ENCODE measurements at regions not wholly inside any gene's neighbourhood (a gene's known extent, or its start where the extent isn't known, plus 50 kb on each side); places are given as distances from the start of the nearest gene placed in this dataset.

DNA sequence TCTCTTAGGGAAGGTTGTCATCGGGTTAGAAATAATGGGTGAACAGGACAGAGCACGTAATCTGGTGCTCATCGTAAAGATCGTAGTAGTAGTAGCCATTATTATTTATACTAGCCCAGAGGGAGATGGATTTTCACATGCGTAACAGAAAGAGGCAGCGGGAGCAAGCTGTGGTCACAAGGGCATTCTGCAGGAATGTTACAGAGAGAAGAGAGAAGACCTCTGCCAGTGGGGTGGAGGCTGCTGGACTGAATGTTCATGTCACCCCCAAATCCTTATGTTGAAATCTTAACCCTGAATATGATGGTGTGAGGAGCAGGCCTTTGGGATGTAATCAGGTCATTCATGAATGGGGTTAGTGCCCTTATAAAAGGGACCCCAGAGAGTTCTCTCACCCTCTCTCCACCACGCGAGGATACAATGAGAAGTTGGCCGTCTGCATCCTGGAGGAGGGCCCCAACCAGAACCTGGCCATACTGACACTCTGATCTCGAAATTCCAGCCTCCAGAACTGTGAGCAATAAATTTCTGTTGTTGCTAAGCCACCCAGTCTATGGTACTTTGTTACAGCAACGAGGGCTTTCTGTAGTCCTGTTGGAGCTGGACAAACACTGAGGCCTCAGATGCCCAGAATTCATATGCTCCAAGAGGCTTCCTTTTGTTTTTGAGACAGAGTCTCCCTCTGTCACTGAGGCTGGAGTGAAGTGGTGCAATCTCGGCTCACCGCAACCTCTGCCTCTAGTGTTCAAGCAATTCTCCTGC is 131.2 kb upstream of the MED13L start:
- WGBS (ENCODE audit: low lambda C conversion rate, missing lambda C conversion rate): 87% methylated on average over 13 of the region's 13 CpGs
- TF ChIP-seq EZH2phosphoT487 (IDR thresholded peaks at IDR 0.05; ENCODE audit: low read depth, severe bottlenecking, unreplicated experiment): no peak
- no peak for TF ChIP-seq EZH2 (IDR thresholded peaks at IDR 0.05; ENCODE audit: borderline replicate concordance)
- TF ChIP-seq, protein P1, sequence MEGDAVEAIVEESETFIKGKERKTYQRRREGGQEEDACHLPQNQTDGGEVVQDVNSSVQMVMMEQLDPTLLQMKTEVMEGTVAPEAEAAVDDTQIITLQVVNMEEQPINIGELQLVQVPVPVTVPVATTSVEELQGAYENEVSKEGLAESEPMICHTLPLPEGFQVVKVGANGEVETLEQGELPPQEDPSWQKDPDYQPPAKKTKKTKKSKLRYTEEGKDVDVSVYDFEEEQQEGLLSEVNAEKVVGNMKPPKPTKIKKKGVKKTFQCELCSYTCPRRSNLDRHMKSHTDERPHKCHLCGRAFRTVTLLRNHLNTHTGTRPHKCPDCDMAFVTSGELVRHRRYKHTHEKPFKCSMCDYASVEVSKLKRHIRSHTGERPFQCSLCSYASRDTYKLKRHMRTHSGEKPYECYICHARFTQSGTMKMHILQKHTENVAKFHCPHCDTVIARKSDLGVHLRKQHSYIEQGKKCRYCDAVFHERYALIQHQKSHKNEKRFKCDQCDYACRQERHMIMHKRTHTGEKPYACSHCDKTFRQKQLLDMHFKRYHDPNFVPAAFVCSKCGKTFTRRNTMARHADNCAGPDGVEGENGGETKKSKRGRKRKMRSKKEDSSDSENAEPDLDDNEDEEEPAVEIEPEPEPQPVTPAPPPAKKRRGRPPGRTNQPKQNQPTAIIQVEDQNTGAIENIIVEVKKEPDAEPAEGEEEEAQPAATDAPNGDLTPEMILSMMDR (IDR thresholded peaks at IDR 0.05; ENCODE audit: poor library complexity): no peak
- no peak overlapping the region for H3K27ac ChIP-seq

DNA sequence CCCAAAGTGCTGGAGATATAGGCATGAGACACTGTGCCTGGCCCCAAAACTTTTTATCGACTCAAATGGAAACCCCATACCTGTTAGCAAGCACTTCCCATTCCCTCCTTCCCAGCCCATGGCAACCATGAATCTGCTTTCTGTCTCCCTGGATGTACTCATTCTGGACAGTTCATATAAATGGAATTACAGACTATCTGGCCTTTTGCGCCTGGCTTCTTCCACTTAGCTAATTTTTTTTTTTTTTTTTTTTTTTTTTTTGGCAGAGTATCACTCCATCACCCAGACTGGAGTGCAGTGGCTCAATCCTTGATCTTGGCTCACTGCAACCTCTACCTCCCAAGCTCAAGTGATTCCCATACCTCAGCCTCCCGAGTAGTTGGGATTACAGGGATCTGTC is 134.5 kb upstream of the MED13L start:
- Histone ChIP-seq H3K4me2 (no peak overlapping the region), H2AFZ (no peak overlapping the region), H3K9me2 (replicated peaks; ENCODE audit: insufficient read depth) (no peaks in the 10 kb centered on the region), H3K79me2 (no peaks in the 10 kb centered on the region), H3K27me3 (no peaks in the 10 kb centered on the region), H3K4me3 (no peak overlapping the region), H3K9me3 (ENCODE audit: low read depth) (no peaks in the 10 kb centered on the region), H3K4me1 (ENCODE audit: insufficient read depth) (peaks cover 4% of the 10 kb centered on the region), H3K36me3 (replicated peaks; ENCODE audit: insufficient read depth, low read depth) (no peaks in the 10 kb centered on the region), H3K27ac (no peak overlapping the region), H4K20me1 (ENCODE audit: insufficient read depth, poor library complexity, severe bottlenecking) (no peaks in the 10 kb centered on the region)
- TF ChIP-seq, protein P1 (IDR thresholded peaks at IDR 0.05; ENCODE audit: poor library complexity): no peak
- TF ChIP-seq EZH2phosphoT487 (IDR thresholded peaks at IDR 0.05; ENCODE audit: low read depth, severe bottlenecking, unreplicated experiment) (no peak), EZH2 (IDR thresholded peaks at IDR 0.05; ENCODE audit: borderline replicate concordance) (no peak)
- DNase-seq (ENCODE audit: low spot score): no peak
- WGBS (ENCODE audit: low lambda C conversion rate, missing lambda C conversion rate): 73% methylated on average over 3 of the region's 3 CpGs

More for the DNA sequence above, 131.2 kb upstream of the MED13L start:
- Histone ChIP-seq H3K27me3 (no peaks in the 10 kb centered on the region), H3K4me1 (ENCODE audit: insufficient read depth) (peaks cover 6% of the 10 kb centered on the region), H3K9me2 (replicated peaks; ENCODE audit: insufficient read depth) (no peaks in the 10 kb centered on the region), H3K9me3 (ENCODE audit: low read depth) (no peaks in the 10 kb centered on the region), H2AFZ (no peak overlapping the region), H3K36me3 (replicated peaks; ENCODE audit: insufficient read depth, low read depth) (no peaks in the 10 kb centered on the region), H3K4me3 (no peak overlapping the region), H3K79me2 (no peaks in the 10 kb centered on the region), H4K20me1 (ENCODE audit: insufficient read depth, poor library complexity, severe bottlenecking) (no peaks in the 10 kb centered on the region), H3K4me2 (no peak overlapping the region)
- no peak for DNase-seq (ENCODE audit: low spot score)

DNA sequence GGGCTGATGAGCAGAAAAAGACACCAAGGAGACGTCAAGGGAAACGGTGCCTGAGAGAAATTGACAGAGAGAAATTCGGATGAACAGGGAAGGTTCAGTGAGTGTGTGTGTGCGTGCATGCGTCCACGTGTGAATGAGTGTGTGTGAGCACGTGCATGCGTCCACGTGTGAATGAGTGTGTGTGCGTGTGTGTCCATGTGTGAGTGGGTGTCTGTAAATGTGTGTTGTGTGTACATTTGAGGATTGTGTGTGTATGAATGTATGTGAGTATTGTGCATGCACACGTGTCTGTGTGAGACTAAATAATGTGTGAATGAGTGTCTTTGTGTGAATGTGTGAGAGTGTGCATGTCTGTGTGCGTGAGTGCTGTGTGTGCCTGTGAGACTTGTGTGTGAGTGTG is 137.4 kb upstream of the MED13L start:
- Histone ChIP-seq H3K4me1 (ENCODE audit: insufficient read depth) (no peaks in the 10 kb centered on the region), H3K27me3 (no peaks in the 10 kb centered on the region), H2AFZ (no peak overlapping the region), H3K79me2 (no peaks in the 10 kb centered on the region), H3K27ac (no peak overlapping the region), H3K36me3 (replicated peaks; ENCODE audit: insufficient read depth, low read depth) (no peaks in the 10 kb centered on the region), H3K9me2 (replicated peaks; ENCODE audit: insufficient read depth) (no peaks in the 10 kb centered on the region), H3K4me3 (no peak overlapping the region), H3K4me2 (no peak overlapping the region), H4K20me1 (ENCODE audit: insufficient read depth, poor library complexity, severe bottlenecking) (no peaks in the 10 kb centered on the region), H3K9me3 (ENCODE audit: low read depth) (no peaks in the 10 kb centered on the region)
- TF ChIP-seq, protein P1 (IDR thresholded peaks at IDR 0.05; ENCODE audit: poor library complexity): no peak
- TF ChIP-seq EZH2 (IDR thresholded peaks at IDR 0.05; ENCODE audit: borderline replicate concordance): no peak
- 84% methylated on average over 12 of the region's 12 CpGs for WGBS (ENCODE audit: low lambda C conversion rate, missing lambda C conversion rate)
- DNase-seq (ENCODE audit: low spot score): no peak

Data from hepatocyte (in vitro differentiated cells).